ENCODE measurements at regions not wholly inside any gene's neighbourhood (a gene's known extent, or its start where the extent isn't known, plus 50 kb on each side); places are given as distances from the start of the nearest gene placed in this dataset.

GRCh38 chr18:21162786-21163185 lies 51.2 kb upstream of the ROCK1 start:
- H3K4me3 Mint-ChIP-seq: no peak overlapping the region
- no peak overlapping the region for H3K27ac Mint-ChIP-seq
- H3K9me3 Mint-ChIP-seq: no peaks in the 10 kb centered on the region
- peaks cover 0 to 2% of the 10 kb centered on the region in 2 donors for H3K4me1 Mint-ChIP-seq (ENCODE audit: low read depth in 2 of 2)
- peaks cover 3 to 17% of the 10 kb centered on the region in 2 donors for H3K27me3 Mint-ChIP-seq
- peaks cover 6% of the 10 kb centered on the region for H3K36me3 Mint-ChIP-seq
- no peak for DNase-seq (ENCODE audit: low spot score)
- ATAC-seq: no peak

- peaks cover 0 to 2% of the 10 kb centered on the region in 2 donors for H3K4me1 Mint-ChIP-seq (ENCODE audit: low read depth in 2 of 2)
- peaks cover 3 to 17% of the 10 kb centered on the region in 2 donors for H3K27me3 Mint-ChIP-seq
- no peak for DNase-seq (ENCODE audit: low spot score)
- peaks cover 6% of the 10 kb centered on the region for H3K36me3 Mint-ChIP-seq
- H3K4me3 Mint-ChIP-seq: no peak overlapping the region
- ATAC-seq: peak in 1 of 2 donors; percentile 38
- no peak overlapping the region for H3K27ac Mint-ChIP-seq
- no peaks in the 10 kb centered on the region for H3K9me3 Mint-ChIP-seq
Observed at GRCh38 chr18:21163647-21164547, 52.3 kb upstream of the ROCK1 start.

- Mint-ChIP-seq H3K27me3 (peaks cover 3 to 17% of the 10 kb centered on the region in 2 donors), H3K27ac (no peak overlapping the region), H3K4me1 (ENCODE audit: low read depth in 2 of 2) (peaks cover 0 to 2% of the 10 kb centered on the region in 2 donors), H3K9me3 (no peaks in the 10 kb centered on the region), H3K36me3 (peaks cover 6% of the 10 kb centered on the region), H3K4me3 (no peak overlapping the region)
- no peak for DNase-seq (ENCODE audit: low spot score)
- ATAC-seq: no peak
Observed at GRCh38 chr18:21164548-21165095, 53.0 kb upstream of the ROCK1 start.

- Mint-ChIP-seq H3K4me1 (ENCODE audit: low read depth in 2 of 2) (peaks cover 0 to under 1% of the 10 kb centered on the region in 2 donors), H3K4me3 (no peak overlapping the region), H3K36me3 (no peaks in the 10 kb centered on the region), H3K9me3 (no peaks in the 10 kb centered on the region), H3K27me3 (peaks cover under 1% of the 10 kb centered on the region in 2 donors), H3K27ac (no peak overlapping the region)
- DNase-seq (ENCODE audit: low spot score): no peak
- ATAC-seq: no peak
Observed at GRCh38 chr18:21167641-21168377, 56.2 kb upstream of the ROCK1 start.

- no peaks in the 10 kb centered on the region for H3K9me3 Mint-ChIP-seq
- H3K36me3 Mint-ChIP-seq: no peaks in the 10 kb centered on the region
- H3K27me3 Mint-ChIP-seq: peaks cover 0 to 7% of the 10 kb centered on the region in 2 donors
- H3K4me3 Mint-ChIP-seq: no peak overlapping the region
- no peak for ATAC-seq
- H3K27ac Mint-ChIP-seq: no peak overlapping the region
- H3K4me1 Mint-ChIP-seq (ENCODE audit: low read depth in 2 of 2): no peaks in the 10 kb centered on the region
- no peak for DNase-seq (ENCODE audit: low spot score)
Observed at GRCh38 chr18:21168880-21169279, 57.3 kb upstream of the ROCK1 start.

GRCh38 chr18:21177822-21178221 lies 64.2 kb upstream of the GREB1L start:
- H3K27me3 Mint-ChIP-seq: peaks cover 5 to 8% of the 10 kb centered on the region in 2 donors
- ATAC-seq (no peak), DNase-seq (ENCODE audit: low spot score) (no peak)
- H3K36me3 Mint-ChIP-seq: no peaks in the 10 kb centered on the region
- no peak overlapping the region for H3K27ac Mint-ChIP-seq
- peaks cover 0 to 7% of the 10 kb centered on the region in 2 donors for H3K4me1 Mint-ChIP-seq (ENCODE audit: low read depth in 2 of 2)
- no peak overlapping the region for H3K4me3 Mint-ChIP-seq
- no peaks in the 10 kb centered on the region for H3K9me3 Mint-ChIP-seq

GRCh38 chr18:21179590-21180220 lies 62.3 kb upstream of the GREB1L start:
- H3K27ac Mint-ChIP-seq: no peak overlapping the region

GRCh38 chr18:21180588-21180987 lies 61.4 kb upstream of the GREB1L start:
- Mint-ChIP-seq H3K27me3 (no peaks in the 10 kb centered on the region), H3K36me3 (no peaks in the 10 kb centered on the region), H3K9me3 (no peaks in the 10 kb centered on the region), H3K4me1 (ENCODE audit: low read depth in 2 of 2) (peaks cover 0 to 7% of the 10 kb centered on the region in 2 donors), H3K27ac (no peak overlapping the region), H3K4me3 (no peak overlapping the region)
- DNase-seq (ENCODE audit: low spot score) (no peak), ATAC-seq (no peak)

More at GRCh38 chr18:21179590-21180220, 62.3 kb upstream of the GREB1L start:
- ATAC-seq (no peak), DNase-seq (ENCODE audit: low spot score) (no peak)
- no peaks in the 10 kb centered on the region for H3K36me3 Mint-ChIP-seq
- H3K27me3 Mint-ChIP-seq: peaks cover 0 to 5% of the 10 kb centered on the region in 2 donors
- no peaks in the 10 kb centered on the region for H3K9me3 Mint-ChIP-seq
- H3K4me3 Mint-ChIP-seq: no peak overlapping the region
- H3K4me1 Mint-ChIP-seq (ENCODE audit: low read depth in 2 of 2): peaks cover 0 to 7% of the 10 kb centered on the region in 2 donors

GRCh38 chr18:21181766-21182165 lies 60.3 kb upstream of the GREB1L start:
- H3K27ac Mint-ChIP-seq: no peak overlapping the region
- no peaks in the 10 kb centered on the region for H3K9me3 Mint-ChIP-seq
- no peaks in the 10 kb centered on the region for H3K27me3 Mint-ChIP-seq
- ATAC-seq (no peak), DNase-seq (ENCODE audit: low spot score) (no peak)
- H3K36me3 Mint-ChIP-seq: no peaks in the 10 kb centered on the region
- H3K4me1 Mint-ChIP-seq (ENCODE audit: low read depth in 2 of 2): peaks cover 0 to 7% of the 10 kb centered on the region in 2 donors
- H3K4me3 Mint-ChIP-seq: no peak overlapping the region

- Mint-ChIP-seq H3K4me1 (ENCODE audit: low read depth in 2 of 2) (no peaks in the 10 kb centered on the region), H3K9me3 (no peaks in the 10 kb centered on the region), H3K4me3 (no peak overlapping the region), H3K27me3 (no peaks in the 10 kb centered on the region), H3K27ac (no peak overlapping the region), H3K36me3 (no peaks in the 10 kb centered on the region)
- DNase-seq (ENCODE audit: low spot score): no peak
- ATAC-seq: no peak
Observed at GRCh38 chr18:21183670-21184069, 58.4 kb upstream of the GREB1L start.

- no peaks in the 10 kb centered on the region for H3K36me3 Mint-ChIP-seq
- no peak for ATAC-seq
- no peak overlapping the region for H3K27ac Mint-ChIP-seq
- H3K4me1 Mint-ChIP-seq (ENCODE audit: low read depth in 2 of 2): no peaks in the 10 kb centered on the region
- no peaks in the 10 kb centered on the region for H3K27me3 Mint-ChIP-seq
- H3K4me3 Mint-ChIP-seq: no peak overlapping the region
- no peak for DNase-seq (ENCODE audit: low spot score)
- no peaks in the 10 kb centered on the region for H3K9me3 Mint-ChIP-seq
Observed at GRCh38 chr18:21184396-21184996, 57.5 kb upstream of the GREB1L start.

GRCh38 chr18:21187886-21188285 lies 54.1 kb upstream of the GREB1L start:
- H3K36me3 Mint-ChIP-seq: no peaks in the 10 kb centered on the region
- no peak overlapping the region for H3K27ac Mint-ChIP-seq

GRCh38 chr18:21191596-21192307 lies 50.3 kb upstream of the GREB1L start:
- no peaks in the 10 kb centered on the region for H3K4me1 Mint-ChIP-seq (ENCODE audit: low read depth in 2 of 2)
- H3K4me3 Mint-ChIP-seq: no peak overlapping the region
- peaks cover 15 to 25% of the 10 kb centered on the region in 2 donors for H3K27me3 Mint-ChIP-seq
- ATAC-seq (no peak), DNase-seq (ENCODE audit: low spot score) (no peak)
- H3K9me3 Mint-ChIP-seq: no peaks in the 10 kb centered on the region
- no peaks in the 10 kb centered on the region for H3K36me3 Mint-ChIP-seq
- no peak overlapping the region for H3K27ac Mint-ChIP-seq

More at GRCh38 chr18:21187886-21188285, 54.1 kb upstream of the GREB1L start:
- Mint-ChIP-seq H3K27me3 (peaks cover 9 to 10% of the 10 kb centered on the region in 2 donors), H3K9me3 (no peaks in the 10 kb centered on the region), H3K4me3 (no peak overlapping the region), H3K4me1 (ENCODE audit: low read depth in 2 of 2) (no peaks in the 10 kb centered on the region)
- ATAC-seq (no peak), DNase-seq (ENCODE audit: low spot score) (no peak)

Data from natural killer cell treated with Interleukin-12 subunit alpha and Interleukin-12 subunit beta and Interleukin-15 and Interleukin-18, amount 100 ng/mL, for 72 hours (primary cell).